A172 (cell line): ENCODE measurements at regions not wholly inside any gene's neighbourhood (a gene's known extent, or its start where the extent isn't known, plus 50 kb on each side); places are given as distances from the start of the nearest gene placed in this dataset.
A peak's percentile ranks its signal among the peaks of the same experiment; 100 is the strongest.
"Not testable (repeated sequence)": the region's sequence is repeated elsewhere in the genome, so short reads cannot be mapped to it uniquely, and the experiment has no call there.

Source experiments
- DNase-seq: peaks from one replicate; pipeline ENCODE4 v3.0.0-alpha.2; 2015; ENCODE audit warnings: low spot score

DNA sequence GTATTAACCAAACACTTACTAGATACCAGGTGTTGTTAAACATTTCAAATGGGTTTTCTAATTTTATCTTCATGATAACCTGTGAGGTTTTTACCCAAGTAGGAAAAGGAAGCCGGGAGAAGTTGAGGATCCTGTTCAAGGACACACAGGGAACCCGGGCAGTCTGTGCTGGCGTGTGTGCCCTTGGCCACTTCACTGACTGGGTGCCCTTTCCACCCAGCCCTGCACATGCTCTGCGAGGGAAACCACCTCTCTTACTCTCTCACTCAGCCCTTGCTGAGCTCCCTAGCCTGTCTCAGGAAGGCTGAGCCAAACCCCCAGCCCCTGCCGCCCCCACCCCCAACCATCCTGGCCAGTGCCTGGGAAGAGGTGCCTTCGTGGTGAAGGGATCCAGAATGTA, 51.8 kb downstream of the TEX44 start:
- no peak for DNase-seq

DNA sequence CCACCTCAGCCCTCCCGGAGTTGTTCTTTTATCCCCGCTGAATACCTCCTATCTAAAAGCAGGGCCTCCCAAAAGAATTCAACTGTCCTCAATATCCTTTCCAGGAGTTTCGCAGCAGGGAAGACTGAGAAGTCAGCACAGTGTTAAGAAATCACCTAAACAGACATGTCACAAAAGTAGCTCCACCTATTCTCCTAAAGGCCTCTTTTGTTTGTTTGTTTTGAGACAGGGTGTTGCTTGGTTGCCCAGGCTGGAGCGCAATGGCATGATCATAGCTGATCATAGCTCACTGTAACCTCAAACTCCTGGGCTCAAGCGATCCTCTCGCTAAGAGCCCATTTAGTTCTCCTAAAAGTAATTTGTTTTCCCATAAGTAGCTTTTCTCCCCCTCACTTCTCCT, 53.8 kb downstream of the TEX44 start:
- no peak for DNase-seq

GRCh38 chr2:231648579-231649174, 56.0 kb downstream of the TEX44 start:
- peak; percentile 68 for DNase-seq

- not testable (repeated sequence) for DNase-seq
These were observed 56.8 kb upstream of the PTMA start for GRCh38 chr2:231651561-231651960.

- DNase-seq, result no peak
These were observed 52.8 kb upstream of the PTMA start for GRCh38 chr2:231655488-231655887.

DNA sequence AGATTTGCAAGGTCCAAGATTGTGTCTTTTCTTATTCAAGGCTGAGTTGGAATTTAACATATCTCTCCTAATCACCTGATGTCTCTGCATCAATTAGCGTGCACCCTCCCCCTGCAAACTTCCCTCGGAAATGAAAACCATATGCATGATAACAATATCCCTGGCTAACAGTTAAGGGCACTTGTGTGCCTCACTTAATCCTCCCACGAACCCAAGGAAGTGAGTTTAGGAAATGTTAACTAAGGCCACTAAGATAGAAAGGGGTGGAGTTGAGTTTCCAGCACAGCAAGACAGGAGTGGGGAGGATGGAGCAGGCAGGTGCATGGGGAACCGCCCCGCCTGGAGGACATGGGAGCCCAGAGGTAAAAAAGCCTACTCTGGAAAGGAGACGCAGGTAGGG, 52.4 kb upstream of the PTMA start:
- DNase-seq, result no peak
